Inflammatory macrophage treated with lipopolysaccharide for 4 hours (primary cell): ENCODE measurements at regions not wholly inside any gene's neighbourhood (a gene's known extent, or its start where the extent isn't known, plus 50 kb on each side); places are given as distances from the start of the nearest gene placed in this dataset.
"Not testable (repeated sequence)": the region's sequence is repeated elsewhere in the genome, so short reads cannot be mapped to it uniquely, and the experiment has no call there.

Experiments used
- DNase-seq: peaks from one replicate; pipeline ENCODE4 v3.0.0-alpha.2; 2020

DNA sequence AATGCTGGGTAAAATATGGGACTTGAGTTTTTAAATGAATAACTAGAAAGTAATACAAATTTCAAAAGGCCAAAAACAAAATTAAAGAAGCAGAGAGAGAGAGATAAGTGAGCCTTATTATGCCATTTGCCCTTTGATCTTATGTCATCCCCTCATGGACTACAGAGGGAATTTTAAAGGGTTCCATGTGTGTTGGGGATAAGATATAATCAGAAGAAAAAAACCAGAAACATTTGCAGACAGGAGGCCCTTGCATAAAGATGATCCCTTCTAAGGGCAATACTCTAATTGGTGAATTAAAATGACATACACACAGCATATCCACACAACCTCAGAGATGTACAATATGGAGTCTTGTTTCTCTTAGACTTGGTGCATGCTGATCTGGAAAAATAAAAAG, 406.6 kb upstream of the LARGE1 start:
- no peak for DNase-seq

DNA sequence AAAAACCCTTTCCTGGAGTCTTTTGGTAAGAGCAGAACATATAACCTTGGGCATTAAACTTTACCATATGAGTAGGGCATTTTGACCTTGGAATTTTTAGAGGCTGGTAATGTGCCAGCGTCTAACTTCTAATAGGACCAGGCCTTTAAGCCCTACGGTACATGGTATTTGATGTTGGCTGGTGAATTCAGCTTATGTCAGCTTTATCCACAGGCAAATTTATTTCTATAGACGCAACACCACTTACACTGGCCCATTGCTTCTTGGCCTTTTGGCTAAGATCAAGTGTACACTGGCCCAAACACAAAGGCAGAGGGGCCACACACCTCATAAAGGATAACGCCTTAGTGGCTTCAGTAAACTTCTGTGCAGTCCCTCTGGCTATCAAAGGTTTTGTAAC, 410.2 kb upstream of the LARGE1 start:
- no peak for DNase-seq

DNA sequence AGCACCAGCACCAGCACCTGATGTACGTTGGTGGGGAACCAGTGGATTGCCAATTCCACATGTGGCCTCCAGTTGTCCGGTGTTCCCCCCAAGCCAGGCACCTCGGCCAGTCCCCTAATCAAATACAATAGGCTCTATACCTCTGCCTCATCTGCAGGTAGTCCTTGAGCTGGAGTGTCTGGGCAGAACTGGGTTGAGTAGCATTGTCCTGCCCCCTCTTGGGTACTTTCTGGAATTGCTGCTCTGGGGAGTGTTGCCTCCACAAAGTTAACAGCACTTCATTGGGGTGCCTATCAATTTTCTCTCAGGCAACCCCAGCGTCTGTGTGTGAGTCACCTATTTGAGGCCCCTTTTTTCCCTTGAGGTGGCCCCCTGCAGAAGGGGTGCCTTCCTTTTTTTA, 413.0 kb upstream of the LARGE1 start:
- DNase-seq, result no peak

DNA sequence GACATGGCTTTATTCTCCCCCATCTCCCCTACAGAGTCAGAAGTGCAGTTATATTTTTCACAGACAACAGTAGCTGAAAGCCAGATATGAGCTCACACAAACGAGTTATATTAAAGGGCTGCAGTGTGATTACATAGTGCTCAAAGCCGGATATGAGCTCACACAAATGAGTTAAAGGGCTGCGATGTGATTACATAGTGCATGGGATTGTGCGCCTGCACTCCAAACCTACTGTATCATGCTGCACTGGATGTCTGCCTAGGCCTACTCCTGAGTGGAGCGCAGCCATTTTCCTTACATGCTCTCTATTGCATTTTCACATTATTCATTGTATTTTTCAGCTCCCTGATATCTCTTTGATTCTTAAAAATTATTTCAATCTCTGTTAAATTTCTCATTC, 414.6 kb upstream of the LARGE1 start:
- DNase-seq, result no peak

DNA sequence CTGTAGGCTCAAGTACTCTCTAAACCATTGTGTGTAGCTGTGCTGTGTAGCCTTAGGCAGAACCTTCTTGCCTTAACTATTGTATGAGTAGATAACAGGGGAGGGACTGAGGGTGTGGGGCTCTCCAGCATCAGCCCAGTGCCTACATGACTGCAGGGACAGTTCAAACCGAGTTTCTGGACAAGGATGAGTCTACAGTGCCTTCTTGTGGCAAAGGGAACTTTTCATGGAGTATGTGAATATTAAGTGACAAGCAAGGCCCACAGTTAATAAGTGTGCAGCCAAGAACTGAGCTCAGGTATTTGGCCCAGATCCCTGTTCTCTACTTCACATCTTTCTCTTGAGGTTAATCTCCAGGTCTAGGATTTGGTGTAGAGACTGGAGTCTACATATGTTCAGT, 424.4 kb upstream of the LARGE1 start:
- DNase-seq, result no peak

DNA sequence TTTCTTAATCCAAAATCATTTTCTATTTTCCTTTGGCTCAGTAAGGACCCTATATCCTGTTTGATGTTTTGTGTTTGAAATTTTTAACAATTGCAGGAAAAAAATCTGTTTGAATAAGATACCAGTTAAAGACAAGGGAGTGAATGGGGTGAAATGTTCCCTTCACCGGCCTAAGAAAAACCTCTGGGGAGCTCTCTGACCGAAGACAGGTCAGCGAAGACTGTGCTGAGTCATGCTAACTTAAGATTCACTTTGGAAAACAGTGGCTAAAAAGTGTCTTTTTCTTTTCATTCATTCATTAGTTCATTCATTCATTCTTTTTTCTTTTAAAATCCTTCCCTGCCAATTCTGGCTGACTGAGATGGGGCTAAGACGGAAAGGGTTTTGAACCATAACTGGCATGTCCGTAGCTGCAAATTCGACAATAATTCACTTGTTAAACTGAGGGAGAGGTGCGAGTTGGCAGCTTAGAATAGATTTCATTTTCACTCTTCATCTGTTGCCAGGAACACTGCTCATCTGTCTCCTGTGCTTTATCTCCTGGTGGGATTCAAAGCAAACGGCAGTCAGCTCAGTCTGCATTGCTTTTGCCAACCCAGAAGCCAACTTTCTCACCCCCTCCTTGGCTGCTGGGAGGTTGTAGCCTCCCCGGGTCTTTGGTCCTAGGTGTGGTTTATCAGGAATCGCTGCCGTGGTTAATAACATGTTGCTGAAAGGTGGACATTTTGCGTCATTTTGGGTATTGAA, 434.0 kb upstream of the LARGE1 start:
- no peak for DNase-seq

DNA sequence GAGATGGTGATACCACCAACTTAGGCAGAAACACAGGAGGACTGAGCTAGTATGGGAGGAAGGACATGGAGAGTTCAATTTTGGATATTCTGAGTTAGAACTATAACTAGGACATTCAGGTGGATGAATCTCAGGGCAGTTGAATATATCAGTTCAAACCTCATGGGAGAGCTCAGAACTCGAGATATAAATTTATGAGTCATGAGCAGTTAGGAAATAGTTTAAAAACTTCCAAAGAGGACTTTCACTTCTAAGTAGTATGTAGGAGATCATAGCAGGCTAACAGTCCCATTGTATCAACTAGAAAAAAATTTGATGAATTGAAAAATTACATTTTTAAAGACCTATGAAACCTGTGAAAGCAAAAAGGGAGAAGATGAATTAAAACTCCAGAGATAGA, 436.2 kb upstream of the LARGE1 start:
- no peak for DNase-seq

DNA sequence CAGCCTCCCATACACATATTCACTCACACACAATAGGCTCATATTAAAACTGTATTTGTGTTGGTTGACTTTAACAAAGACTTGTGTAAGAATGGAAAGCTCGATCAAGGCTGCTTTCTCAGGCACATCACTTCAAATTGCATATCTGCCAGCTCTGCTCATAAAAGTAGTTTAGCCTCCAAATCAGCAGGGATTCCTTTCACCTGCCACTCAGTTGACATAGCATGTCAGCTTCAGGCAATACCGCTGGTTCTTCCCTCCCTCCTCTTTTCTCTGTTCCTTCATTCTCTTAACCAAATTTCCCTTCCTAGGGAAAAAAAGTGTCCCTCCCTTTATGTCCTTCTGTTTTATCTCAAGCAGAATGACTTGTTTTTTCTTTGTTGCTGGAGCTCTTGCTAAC, 450.4 kb upstream of the LARGE1 start:
- no peak for DNase-seq

DNA sequence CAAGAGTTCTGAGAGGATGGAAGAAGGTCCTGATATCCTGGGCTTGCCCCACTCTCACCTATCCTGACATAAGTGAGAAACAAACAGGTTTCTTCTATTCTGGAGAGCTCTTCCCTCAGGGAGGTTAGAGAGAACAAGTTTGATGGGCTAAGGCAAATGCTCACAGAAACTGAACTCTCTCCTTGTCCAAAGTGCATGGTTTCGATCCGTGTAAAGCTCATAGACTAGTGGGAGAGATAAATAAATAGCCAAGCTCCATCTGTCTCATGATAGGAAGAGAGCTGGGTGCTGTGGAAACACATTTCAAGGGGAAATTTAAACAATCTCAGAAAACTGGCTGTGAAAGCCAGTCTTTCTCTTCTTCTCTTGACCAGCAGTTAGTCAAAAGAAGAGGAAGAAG, 459.5 kb upstream of the LARGE1 start:
- DNase-seq, result no peak

DNA sequence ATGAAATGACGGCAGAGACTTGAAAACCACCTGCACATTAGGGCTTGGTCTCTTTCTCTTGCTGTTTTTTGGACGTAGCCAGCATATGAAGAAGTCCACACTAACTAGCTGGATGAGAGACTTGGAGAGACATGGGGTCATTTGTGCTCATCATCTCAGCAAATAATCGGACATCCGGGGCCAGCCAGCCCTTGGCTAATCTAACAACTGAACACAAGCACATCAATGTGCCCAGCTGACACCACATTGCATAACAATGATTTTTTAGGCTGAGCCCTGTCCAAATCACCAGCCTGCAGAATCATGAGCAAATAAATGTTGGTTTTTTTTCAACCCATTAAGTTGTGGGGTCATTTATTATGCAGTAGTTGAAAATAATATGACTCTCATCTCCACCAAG, 460.3 kb upstream of the LARGE1 start:
- DNase-seq, result no peak

DNA sequence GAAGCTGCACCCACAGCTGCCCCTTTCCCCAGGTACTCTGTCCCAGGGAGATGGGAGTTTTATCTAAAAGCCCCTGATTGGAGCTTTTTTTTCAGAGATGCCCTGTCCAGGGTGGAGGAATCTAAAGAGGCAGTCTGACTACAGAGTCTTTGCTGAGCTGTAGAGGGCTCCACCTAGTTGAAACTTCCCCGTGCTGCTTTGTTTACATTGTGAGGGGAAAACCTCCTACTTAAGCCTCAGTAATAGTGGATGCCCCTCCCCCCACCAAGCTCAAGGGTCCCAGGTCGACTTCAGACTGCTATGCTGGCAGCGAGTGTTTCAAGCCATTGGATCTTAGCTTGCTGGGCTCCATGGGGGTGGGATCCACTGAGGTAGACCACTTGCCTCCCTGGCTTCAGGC, 470.1 kb upstream of the LARGE1 start:
- DNase-seq, result no peak

DNA sequence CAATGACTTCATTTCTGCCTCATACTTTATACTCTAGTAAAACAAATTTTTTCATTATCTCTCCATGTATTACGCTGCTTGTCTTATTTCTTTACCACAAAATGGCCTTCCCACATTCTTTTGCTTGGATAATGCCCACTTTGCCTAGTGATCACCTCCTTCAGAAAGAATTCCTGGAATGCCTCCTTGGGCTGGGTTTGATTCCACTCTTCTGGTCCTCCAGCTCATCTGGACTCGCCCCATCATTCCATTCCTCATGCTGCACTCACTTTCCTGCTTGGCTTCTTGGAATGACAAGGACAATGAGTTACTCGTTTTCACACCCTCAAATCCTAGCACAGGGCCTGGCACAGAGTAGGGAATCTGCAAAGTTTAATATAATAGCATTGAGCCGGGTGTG, 475.1 kb upstream of the LARGE1 start:
- no peak for DNase-seq

DNA sequence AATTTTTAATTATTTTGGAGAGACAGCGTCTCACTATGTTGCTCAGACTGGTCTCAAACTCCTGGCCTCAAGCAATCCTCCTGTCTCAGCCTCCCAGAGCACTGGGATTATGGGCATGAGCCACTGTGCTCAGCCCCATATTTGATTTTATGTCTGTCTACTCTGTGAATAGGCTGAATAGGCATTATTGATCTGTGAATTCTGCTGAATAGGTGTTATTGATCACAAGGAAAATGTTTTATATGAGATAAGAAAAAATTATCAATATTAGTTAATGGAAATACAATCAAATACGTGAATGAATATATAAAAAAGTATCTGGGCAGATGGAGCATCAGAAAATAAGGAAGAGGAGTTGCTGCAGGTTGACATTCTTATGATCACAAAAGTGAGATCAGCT, 483.4 kb upstream of the LARGE1 start:
- DNase-seq, result no peak

DNA sequence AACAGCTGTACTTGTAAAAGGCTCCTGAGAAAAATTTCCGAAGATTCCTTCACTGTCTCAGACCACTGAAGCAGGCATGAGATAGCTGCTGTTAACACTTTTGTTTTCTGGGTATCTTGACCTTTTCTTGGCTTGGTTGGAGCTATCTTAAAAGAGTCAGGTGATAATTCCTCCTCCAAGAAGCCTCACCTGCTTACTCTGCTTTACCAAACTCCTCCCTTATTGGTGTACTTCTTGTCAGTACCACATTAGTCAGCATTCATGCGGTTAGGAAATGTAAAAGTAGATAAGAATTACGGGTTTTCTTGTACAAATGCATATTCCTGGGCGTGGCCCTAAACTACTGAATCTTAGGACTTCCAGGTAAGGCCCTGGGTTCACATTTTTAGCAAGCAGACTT, 489.8 kb upstream of the LARGE1 start:
- no peak for DNase-seq

DNA sequence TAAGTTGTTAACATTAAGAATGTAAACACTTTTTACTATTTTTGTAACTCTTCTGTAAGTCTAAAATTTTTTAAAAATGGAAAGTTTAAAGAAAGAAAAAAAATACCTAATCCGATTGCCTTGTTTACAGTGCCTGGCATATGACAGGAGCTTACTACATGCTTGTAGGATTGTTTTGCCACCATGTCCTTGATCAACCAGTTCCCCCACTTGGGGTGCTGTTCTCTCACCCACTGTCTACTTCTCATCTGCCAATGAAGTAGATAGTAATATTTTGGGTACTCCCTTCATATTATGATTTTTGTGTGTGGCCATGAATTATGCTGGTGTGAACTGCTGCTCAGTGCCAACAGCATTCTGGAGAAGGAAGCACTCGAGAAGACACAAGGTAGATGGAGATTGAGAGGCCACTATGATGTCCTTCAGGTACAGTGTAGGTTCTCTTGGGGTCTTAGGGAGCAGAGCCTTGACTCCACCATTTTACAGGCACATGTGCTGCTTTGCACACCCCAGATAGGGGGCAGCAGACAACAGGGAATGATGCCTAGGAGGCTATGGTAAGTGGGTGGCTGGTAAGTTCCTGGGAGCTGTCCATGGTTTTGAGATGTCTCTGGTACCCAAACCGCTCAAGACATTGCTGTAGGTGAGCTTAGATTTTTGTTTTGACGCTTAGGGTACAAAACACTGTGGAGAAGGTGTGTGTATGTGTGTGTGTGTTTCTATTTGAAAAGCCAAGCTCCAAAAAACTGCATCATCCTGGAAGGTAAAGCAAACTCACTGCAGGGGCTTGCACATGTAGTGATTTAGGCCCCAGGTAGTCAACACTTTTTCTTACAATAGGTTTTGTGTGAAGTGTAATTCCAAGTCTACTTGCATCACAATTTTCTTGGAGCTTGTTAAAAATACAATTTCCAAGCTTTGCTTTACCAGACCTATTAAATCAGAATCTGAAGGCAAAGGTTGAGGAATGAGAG, 494.5 kb upstream of the LARGE1 start:
- DNase-seq, result peak; percentile 15

DNA sequence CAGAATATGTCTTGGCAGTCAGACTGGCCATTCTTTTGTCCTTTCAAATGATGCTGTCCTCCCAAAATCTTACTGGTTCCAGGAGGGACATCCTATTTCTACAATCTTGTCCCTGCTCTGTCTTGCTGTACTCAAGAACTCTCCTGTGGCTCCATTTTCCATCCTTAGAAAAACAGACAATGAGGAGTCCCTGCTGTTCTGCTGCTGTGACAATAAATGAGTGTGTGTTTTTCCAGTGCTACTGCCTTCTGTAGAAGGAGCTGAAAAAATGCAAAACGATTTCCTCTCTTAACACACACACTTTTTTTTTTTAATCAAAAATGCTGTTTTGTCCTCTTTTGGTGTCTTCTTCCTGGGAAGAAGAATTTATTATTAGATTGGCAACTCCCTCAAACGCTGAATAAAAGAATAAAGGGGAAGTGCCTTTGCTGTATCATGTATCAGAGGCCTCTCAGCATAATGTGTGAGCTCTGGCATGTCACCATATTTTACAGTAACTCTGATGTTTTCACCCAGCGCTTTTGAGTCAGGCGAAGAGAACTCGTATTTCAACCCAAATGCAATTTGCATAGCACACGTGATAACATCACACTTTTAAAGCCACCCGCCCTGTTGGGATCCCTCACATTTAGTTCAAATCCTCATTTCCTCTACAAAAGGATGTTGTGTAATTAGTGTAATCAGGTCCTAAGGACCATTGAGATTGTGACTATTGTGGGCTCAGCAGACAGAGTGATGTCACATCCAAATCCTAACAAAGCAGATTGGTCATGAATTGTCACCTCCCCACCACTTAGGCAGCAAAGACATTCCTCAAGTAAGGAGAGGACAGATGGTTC, 496.0 kb upstream of the LARGE1 start:
- DNase-seq, result no peak

DNA sequence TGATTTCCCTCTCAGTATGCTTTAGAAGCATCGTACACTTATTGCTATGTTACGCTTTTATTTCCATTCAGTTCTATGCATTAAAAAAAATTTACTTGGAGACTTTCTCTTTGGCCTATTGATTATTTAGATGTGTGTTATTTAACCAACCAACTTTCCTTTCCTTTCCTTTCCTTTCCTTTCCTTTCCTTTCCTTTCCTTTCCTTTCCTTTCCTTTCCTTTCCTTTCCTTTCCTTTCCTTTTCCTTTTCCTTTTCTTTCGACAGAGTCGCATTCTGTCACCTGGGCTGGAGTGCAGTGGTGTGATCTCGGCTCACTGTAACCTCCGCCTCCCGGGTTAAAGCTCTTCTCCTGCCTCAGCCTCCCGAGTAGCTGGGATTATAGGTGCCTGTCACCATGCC, 502.7 kb upstream of the LARGE1 start:
- not testable (repeated sequence) for DNase-seq

DNA sequence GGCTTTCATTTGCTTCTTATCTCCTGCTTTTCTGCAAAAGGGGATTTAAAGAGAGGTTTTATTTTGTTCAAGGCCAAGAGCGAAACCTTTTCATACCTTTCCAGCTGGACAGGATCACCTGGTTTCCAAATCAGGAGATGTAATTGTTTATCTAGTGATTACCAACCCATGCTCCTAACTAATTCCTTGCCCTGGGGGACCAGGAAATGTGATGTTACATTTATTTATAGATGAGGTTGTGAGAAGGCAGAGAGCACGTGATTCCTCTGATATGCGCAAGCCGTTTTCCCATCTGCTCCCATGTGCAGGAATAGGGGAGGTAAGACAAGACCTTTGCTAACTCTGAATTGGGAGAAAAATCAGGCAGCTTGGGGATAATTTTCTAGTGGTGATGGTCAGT, 507.2 kb upstream of the LARGE1 start:
- no peak for DNase-seq

DNA sequence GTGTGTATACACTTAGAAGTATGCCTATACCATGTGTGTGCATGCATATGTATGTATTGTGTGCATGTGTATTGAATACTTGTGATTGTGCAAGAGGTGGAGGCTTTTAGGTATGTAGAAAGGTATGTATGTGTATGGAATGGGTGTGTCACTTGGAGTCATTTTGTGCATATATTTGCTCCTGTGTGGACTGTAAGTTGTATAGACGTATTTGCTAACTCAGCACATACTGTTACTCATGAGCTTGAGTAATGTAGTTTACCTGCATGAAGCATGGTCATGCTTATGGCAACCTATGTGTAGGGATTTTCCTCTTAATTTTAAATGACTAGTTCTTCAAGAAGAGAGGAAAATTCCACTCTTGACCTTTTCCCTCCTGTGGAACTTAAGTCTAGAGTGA, 507.6 kb upstream of the LARGE1 start:
- no peak for DNase-seq

DNA sequence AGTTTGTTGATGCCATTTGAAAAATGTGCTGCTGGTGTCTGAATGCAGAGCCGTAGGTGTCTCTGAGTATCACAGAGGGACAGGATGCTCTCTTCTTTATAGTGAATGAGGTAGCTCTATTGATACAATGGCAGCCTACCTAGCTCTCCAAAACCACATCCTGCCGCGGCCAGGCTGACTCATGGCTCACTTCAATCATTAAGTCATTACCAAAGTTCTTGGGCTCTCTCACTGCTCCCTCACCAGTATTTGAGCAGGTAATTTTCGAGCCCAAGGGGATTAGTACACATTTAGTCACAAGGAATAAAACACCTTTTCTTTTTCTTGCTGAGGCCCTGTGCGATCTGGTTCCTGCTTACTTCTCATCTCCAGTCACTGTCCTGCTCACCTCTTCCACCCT, 509.0 kb upstream of the LARGE1 start:
- DNase-seq, result no peak

DNA sequence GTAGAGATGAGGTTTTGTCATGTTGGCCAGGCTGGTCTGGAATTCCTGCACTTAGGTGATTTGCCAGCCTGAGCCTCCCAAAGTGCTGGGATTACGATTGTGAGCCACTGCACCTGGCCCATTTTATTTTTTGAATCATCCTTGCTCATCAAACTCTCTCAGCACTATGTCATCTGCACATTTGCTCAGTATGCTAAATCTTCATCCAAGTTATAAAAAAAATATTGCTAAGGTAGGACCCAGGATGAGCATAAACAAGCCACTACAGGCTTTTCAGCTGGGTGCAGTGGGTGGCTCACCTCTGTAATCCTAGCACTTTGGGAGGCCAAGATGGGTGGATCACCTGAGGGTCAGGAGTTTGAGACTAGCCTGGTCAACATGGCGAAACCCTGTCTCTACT, 510.1 kb upstream of the LARGE1 start:
- no peak for DNase-seq

DNA sequence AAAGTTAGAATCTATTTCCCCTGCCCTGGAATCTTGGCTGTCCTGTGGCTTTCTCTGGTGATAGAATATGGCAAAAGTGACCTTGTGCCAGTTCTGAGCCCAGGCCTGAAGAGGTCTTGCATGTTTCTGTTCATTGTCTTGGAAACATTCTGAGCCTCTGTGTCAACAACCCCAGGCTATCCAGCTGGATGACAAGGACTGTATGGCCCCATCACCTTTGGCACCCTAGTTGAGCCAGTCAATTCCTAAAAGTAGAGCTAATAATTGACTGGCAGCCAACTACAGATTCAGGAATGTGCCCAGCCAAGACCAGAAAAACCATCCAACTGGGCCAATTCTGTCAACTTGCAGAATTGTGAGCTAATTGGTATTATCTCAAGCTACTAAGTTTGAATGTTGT, 514.1 kb upstream of the LARGE1 start:
- no peak for DNase-seq

DNA sequence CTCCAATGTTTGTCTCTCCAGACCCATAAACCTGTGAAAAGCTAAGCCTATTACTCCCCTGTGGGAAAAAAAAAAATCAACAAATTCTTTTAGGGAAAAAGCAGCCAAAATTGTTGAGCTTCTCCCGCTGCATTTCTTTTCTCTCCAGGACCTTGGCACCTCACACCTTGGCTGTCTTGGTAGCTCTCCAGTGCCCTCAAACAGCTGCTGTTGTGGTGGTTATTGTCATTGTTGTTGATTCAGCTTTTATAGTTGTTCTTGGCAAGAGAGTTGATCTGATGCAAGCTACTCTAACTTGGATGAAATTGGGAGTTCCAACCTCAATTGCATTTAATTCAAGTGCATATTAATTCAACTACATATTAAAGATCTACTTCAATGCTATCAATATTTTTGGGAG, 516.9 kb upstream of the LARGE1 start:
- DNase-seq, result no peak
